ENCODE measurements at regions not wholly inside any gene's neighbourhood (a gene's known extent, or its start where the extent isn't known, plus 50 kb on each side); places are given as distances from the start of the nearest gene placed in this dataset.

DNA sequence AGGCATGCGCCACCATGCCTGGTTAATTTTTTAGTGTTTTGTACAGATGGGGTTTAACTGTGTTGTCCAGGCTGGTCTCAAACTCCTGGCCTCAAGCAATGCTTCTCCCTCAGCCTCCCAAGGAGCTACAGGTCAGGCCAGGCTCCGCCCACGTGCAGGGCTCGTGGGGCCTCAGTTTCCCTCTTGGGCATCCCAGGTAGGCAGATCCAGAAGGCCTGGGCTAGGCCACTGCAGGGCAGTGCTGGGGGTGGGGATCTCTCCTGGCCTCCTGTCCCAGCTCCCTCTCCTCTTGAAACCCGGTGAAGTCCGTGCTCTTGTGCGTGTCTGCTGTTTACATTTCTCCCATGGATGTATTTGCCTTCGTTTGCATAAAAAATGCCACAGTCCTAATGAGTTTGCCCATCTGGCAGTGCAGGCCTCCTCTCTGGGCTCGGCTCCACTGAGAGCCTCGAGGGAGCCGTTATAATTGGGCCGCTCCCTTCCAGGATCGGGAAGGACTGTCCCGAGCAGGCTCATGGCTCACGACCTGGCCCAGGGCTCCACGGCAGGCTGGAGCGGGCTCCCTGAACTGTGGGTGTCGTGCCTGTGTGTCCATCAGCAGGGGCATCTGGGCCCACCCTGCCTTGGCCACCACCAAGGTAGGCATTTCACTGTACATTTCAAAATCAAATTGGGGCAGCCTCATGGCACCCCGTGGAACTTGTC is 52.6 kb upstream of the RUFY1 start:
- Histone ChIP-seq H3K36me3 (ENCODE audit: control insufficient read depth in 2 of 2, insufficient read depth in 2 of 2, low read length in 1 of 2) (no peaks in the 10 kb centered on the region), H3K27me3 (replicated peaks in 1 of 2; ENCODE audit: control insufficient read depth in 2 of 2, insufficient read depth in 2 of 2, low read length in 1 of 2) (no peaks in the 10 kb centered on the region), H3K9me3 (replicated peaks; ENCODE audit: control insufficient read depth, insufficient read depth, low read length) (no peaks in the 10 kb centered on the region), H3K4me1 (ENCODE audit: control insufficient read depth, insufficient read depth, low read length) (no peaks in the 10 kb centered on the region), H2AFZ (ENCODE audit: control insufficient read depth, low read depth, low read length) (no peak overlapping the region), H3K4me3 (no peak overlapping the region), H3K27ac (ENCODE audit: control insufficient read depth, insufficient read depth) (no peak overlapping the region), H3K79me2 (ENCODE audit: control insufficient read depth, insufficient read depth, low read length) (no peaks in the 10 kb centered on the region), H3K9ac (ENCODE audit: control insufficient read depth, insufficient read depth, low read length) (no peak overlapping the region), H4K20me1 (ENCODE audit: control insufficient read depth, insufficient read depth) (no peaks in the 10 kb centered on the region), H3K4me2 (ENCODE audit: control insufficient read depth, insufficient read depth) (no peak overlapping the region)
- intact Hi-C loops (cut with micrococcal nuclease; ENCODE audit: unreplicated experiment): no loop called here
- ChIA-PET RAD21 (ENCODE audit: unreplicated experiment) (no interaction called here), CTCF (interaction anchor here (1.1 kb wide), 1 partner anchor 332 kb away, joined by 4 read pairs; no protein-coding TSS in a partner anchor), SMC1A (ENCODE audit: uncharacterized antibody, unreplicated experiment) (no interaction called here), POLR2A (no interaction called here)
- ATAC-seq (no peak), FAIRE-seq (no peak), DNase-seq (ENCODE audit: low read depth, low spot score) (no peak)
- no TSS peak for BruUV-seq (replicated peaks)
- TF ChIP-seq TCF3 (IDR thresholded peaks at IDR 0.05; ENCODE audit: borderline replicate concordance, insufficient read depth, low read depth, low read length): no peak
- no peak for TF ChIP-seq CREM (IDR thresholded peaks at IDR 0.05; ENCODE audit: low read depth)
- no peak for TF ChIP-seq GATAD2B (conservative IDR thresholded peaks at IDR 0.05; ENCODE audit: low read depth)
- no peak for TF ChIP-seq MTA3 (IDR thresholded peaks at IDR 0.05; ENCODE audit: borderline replicate concordance, low read length)
- TF ChIP-seq SIX5 (IDR thresholded peaks at IDR 0.05; ENCODE audit: low read depth, low read length, severe bottlenecking): no peak
- TF ChIP-seq, protein P1, sequence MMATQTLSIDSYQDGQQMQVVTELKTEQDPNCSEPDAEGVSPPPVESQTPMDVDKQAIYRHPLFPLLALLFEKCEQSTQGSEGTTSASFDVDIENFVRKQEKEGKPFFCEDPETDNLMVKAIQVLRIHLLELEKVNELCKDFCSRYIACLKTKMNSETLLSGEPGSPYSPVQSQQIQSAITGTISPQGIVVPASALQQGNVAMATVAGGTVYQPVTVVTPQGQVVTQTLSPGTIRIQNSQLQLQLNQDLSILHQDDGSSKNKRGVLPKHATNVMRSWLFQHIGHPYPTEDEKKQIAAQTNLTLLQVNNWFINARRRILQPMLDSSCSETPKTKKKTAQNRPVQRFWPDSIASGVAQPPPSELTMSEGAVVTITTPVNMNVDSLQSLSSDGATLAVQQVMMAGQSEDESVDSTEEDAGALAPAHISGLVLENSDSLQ (IDR thresholded peaks at IDR 0.05): no peak
- TF ChIP-seq NFIC (IDR thresholded peaks at IDR 0.05; ENCODE audit: low read depth, low read length): no peak
- TF ChIP-seq, protein P2, sequence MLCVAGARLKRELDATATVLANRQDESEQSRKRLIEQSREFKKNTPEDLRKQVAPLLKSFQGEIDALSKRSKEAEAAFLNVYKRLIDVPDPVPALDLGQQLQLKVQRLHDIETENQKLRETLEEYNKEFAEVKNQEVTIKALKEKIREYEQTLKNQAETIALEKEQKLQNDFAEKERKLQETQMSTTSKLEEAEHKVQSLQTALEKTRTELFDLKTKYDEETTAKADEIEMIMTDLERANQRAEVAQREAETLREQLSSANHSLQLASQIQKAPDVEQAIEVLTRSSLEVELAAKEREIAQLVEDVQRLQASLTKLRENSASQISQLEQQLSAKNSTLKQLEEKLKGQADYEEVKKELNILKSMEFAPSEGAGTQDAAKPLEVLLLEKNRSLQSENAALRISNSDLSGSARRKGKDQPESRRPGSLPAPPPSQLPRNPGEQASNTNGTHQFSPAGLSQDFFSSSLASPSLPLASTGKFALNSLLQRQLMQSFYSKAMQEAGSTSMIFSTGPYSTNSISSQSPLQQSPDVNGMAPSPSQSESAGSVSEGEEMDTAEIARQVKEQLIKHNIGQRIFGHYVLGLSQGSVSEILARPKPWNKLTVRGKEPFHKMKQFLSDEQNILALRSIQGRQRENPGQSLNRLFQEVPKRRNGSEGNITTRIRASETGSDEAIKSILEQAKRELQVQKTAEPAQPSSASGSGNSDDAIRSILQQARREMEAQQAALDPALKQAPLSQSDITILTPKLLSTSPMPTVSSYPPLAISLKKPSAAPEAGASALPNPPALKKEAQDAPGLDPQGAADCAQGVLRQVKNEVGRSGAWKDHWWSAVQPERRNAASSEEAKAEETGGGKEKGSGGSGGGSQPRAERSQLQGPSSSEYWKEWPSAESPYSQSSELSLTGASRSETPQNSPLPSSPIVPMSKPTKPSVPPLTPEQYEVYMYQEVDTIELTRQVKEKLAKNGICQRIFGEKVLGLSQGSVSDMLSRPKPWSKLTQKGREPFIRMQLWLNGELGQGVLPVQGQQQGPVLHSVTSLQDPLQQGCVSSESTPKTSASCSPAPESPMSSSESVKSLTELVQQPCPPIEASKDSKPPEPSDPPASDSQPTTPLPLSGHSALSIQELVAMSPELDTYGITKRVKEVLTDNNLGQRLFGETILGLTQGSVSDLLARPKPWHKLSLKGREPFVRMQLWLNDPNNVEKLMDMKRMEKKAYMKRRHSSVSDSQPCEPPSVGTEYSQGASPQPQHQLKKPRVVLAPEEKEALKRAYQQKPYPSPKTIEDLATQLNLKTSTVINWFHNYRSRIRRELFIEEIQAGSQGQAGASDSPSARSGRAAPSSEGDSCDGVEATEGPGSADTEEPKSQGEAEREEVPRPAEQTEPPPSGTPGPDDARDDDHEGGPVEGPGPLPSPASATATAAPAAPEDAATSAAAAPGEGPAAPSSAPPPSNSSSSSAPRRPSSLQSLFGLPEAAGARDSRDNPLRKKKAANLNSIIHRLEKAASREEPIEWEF (IDR thresholded peaks at IDR 0.05; ENCODE audit: insufficient replicate concordance, low read depth, low read length): no peak
- in situ Hi-C loops (cut with MboI): loop anchor here (5.0 kb wide), 1 partner anchor 1220 kb away; no protein-coding TSS in a partner anchor
- 34% methylated on average over 19 of the region's 19 CpGs for WGBS (ENCODE audit: insufficient coverage, insufficient replicate concordance, low lambda C conversion rate, missing lambda C conversion rate)
